AG10803 (cell line): ENCODE measurements at regions not wholly inside any gene's neighbourhood (a gene's known extent, or its start where the extent isn't known, plus 50 kb on each side); places are given as distances from the start of the nearest gene placed in this dataset.
A peak's percentile ranks its signal among the peaks of the same experiment; 100 is the strongest.
"Not testable (repeated sequence)": the region's sequence is repeated elsewhere in the genome, so short reads cannot be mapped to it uniquely, and the experiment has no call there.

Source experiments
- DNase-seq: peaks from one replicate; pipeline ENCODE4 v3.0.0; 2010; ENCODE audit warnings: low read depth
- H3K4me3 ChIP-seq: 2 replicates; pipeline ENCODE4 v1.5.1; 2011; ENCODE audit warnings: mild to moderate bottlenecking, low read length, control low read depth
- TF ChIP-seq, protein P1 (sequence below): conservative IDR thresholded peaks from 2 replicates; pipeline ENCODE4 v1.5.1; 2011; ENCODE audit warnings: mild to moderate bottlenecking, low read length, control low read depth, inconsistent platforms

GRCh38 chr2:40020997-40021396 is 241.9 kb upstream of the THUMPD2 start:
- H3K4me3 ChIP-seq = no peak overlapping the region
- no peak for DNase-seq
- TF ChIP-seq, protein P1, sequence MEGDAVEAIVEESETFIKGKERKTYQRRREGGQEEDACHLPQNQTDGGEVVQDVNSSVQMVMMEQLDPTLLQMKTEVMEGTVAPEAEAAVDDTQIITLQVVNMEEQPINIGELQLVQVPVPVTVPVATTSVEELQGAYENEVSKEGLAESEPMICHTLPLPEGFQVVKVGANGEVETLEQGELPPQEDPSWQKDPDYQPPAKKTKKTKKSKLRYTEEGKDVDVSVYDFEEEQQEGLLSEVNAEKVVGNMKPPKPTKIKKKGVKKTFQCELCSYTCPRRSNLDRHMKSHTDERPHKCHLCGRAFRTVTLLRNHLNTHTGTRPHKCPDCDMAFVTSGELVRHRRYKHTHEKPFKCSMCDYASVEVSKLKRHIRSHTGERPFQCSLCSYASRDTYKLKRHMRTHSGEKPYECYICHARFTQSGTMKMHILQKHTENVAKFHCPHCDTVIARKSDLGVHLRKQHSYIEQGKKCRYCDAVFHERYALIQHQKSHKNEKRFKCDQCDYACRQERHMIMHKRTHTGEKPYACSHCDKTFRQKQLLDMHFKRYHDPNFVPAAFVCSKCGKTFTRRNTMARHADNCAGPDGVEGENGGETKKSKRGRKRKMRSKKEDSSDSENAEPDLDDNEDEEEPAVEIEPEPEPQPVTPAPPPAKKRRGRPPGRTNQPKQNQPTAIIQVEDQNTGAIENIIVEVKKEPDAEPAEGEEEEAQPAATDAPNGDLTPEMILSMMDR = no peak

GRCh38 chr2:40016151-40016885 is 237.3 kb upstream of the THUMPD2 start:
- peak; percentile 51 for DNase-seq
- TF ChIP-seq, protein P1 = no peak
- no peak overlapping the region for H3K4me3 ChIP-seq

DNA sequence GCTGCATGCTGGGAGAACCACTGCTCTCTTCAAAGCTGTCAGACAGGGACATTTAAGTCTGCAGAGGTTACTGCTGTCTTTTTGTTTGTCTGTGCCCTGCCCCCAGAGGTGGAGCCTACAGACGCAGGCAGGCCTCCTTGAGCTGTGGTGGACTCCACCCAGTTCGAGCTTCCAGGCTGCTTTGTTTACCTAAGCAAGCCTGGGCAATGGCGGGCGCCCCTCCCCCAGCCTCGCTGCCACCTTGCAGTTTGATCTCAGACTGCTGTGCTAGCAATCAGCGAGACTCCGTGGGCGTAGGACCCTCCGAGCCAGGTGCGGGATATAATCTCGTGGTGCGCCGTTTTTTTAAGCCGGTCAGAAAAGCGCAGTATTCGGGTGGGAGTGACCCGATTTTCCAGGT is 234.9 kb upstream of the THUMPD2 start:
- H3K4me3 ChIP-seq, DNase-seq: not testable (repeated sequence)

GRCh38 chr2:40004336-40004735 is 225.3 kb upstream of the THUMPD2 start:
- H3K4me3 ChIP-seq = no peak overlapping the region
- DNase-seq = peak; percentile 41
- TF ChIP-seq, protein P1 = no peak

- TF ChIP-seq, protein P1 = no peak
Observed at GRCh38 chr2:40002339-40002738, 223.3 kb upstream of the THUMPD2 start.

DNA sequence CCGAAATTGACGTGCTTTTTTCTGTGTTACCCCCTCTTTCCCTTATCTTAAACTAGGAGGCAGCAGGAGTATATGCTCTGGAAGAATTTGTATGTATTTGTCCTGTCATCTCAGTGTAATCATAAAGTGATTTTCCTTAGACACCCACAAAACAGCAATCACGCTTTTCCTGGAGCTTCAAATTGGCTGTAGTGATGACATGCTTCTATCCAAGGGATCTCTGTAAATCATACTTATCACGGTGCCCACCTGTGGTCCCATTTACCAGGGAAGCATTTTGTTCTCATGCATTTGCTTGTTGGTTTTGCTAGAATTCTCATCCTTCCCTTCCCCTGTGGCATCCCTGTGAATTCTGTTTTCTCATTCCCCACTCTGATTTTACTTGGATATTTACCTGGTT is 220.8 kb upstream of the THUMPD2 start:
- H3K4me3 ChIP-seq = no peak overlapping the region
- TF ChIP-seq, protein P1 = no peak
- DNase-seq = no peak

More at GRCh38 chr2:40002339-40002738, 223.3 kb upstream of the THUMPD2 start:
- no peak for DNase-seq
- no peak overlapping the region for H3K4me3 ChIP-seq

DNA sequence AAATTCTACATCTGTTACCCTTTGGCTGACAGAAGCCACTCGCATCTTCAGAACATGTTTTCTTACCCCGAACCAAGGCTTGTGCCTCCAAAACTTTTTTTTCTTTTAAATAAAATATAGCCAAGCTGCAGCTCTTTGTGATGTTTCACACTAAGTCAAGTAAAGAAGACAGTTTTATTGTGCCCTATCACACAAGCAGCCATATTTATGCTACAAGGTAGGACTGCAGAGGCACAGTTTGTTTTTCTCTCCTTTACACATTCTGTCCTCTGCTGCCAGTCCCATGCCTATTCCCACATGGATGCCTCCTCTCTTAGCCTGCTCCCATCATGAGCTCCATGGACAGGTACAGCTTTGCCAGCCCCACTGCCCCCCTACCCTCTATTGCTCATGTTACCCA is 219.6 kb upstream of the THUMPD2 start:
- TF ChIP-seq, protein P1 = no peak
- no peak overlapping the region for H3K4me3 ChIP-seq
- DNase-seq = no peak
